Stimulated activated CD4-positive, alpha-beta T cell treated with anti-CD3 and anti-CD28 coated beads, TNF-alpha, amount 100 ng/mL, for 48 hours (primary cell): ENCODE measurements at regions not wholly inside any gene's neighbourhood (a gene's known extent, or its start where the extent isn't known, plus 50 kb on each side); places are given as distances from the start of the nearest gene placed in this dataset.
"Not testable (repeated sequence)": the region's sequence is repeated elsewhere in the genome, so short reads cannot be mapped to it uniquely, and the experiment has no call there.

Experiments used
- DNase-seq, 3 donors: peaks; one replicate each; pipeline ENCODE4 v3.0.0-alpha.2; 2020; ENCODE audit warnings: low read depth in 3 of 3

DNA sequence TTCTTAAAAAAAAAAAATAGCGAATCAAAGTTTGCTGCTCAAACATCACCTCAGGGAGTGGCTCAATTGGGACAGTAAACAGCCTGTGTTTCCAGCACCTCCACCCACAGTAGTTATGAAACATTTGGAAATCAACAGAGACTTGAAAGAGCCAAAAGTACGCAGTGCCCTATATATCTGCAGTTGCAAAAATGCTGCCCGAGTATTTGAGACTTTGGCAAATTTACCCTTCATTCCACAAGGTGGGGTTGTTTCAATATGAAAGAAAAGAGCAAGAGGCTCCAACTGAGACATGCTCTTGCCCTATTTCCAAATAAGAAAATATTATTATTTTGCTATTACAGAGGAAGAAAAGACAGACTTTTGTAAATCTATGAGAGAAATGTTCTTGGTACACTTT lies 851.1 kb upstream of the RAG2 start:
- no peak for DNase-seq

DNA sequence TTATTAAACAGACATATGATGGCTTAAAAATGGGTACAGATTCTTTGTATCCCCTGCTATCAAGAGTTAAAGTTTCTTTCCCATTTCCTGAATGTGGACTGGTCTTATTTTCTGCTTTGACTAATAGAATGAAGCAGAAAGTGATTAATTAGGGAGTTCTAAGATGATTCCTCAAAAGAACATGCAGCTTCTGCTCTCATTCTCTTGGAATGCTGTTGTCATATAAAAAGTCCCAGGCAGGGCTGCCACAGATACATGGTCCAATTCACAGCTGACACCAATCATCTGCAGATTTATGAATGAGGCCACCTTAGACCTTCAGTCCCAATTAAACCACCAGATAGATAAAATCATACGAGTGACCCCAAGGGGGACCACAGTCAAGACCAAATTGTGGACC lies 844.5 kb upstream of the RAG2 start:
- DNase-seq = no peak

DNA sequence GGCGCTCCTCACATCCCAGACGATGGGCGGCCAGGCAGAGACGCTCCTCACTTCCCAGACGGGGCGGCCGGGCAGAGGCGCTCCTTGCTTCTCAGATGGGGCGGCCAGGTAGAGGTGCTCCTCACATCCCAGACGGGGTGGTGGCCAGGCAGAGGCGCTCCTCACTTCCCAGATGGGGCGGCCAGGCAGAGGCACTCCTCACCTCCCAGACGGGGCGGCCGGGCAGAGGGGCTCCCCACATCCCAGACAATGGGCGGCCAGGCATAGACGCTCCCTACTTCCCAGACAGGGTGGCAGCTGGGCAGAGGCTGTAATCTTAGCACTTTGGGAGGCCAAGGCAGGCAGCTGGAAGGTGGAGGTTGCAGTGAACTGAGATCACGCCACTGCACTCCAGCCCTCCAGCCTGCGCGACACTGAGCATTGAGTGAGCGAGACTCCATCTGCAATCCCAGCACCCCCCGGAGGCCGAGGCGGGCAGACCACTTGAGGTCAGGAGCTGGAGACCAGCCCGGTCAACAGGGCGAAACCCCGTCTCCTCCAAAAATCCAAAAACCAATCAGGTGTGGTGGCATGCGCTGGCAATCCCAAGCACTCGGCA lies 833.7 kb upstream of the RAG2 start:
- DNase-seq = not testable (repeated sequence)

DNA sequence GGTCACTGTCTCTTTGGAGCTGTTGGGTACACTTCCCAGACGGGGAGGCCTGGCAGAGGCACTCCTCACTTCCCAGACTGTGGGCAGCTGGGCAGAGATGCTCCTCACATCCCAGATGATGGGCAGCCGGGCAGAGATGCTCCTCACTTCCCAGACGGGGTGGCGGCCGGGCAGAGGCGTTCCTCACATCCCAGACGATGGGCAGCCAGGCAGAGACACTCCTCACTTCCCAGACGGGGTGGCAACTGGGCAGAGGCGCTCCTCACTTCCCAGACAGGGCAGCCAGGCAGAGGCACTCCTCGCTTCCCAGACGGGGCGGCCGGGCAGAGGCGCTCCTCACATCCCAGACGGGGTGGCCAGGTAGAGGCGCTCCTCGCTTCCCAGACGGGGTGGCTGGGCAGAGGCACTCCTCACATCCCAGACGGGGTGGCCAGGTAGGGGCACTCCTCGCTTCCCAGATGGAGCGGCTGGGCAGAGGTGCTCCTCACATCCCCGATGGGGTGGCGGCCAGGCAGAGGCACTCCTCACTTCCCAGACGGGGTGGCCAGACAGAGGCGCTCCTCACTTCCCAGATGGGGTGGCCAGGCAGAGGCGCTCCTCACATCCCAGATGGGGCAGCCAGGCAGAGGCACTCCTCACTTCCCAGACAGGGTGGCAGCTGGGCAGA lies 833.1 kb upstream of the RAG2 start:
- DNase-seq = not testable (repeated sequence)

DNA sequence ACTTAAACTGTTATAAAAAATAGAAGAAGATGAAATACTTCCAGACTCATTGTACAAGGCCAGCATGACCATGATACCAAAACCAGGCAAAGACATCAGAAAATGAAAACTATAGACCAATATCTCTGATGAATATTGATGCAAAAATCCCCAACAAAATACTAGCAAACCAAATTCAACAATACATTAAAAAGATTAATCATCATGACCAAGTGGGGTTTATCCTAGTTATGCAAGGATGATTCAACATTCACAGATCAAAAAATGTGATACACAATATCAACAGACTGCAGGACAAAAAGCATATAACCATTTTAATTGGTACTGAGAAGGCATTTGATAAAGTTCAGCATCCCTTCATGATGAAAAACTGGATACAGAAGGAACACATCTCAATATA lies 824.5 kb upstream of the RAG2 start:
- no peak for DNase-seq

DNA sequence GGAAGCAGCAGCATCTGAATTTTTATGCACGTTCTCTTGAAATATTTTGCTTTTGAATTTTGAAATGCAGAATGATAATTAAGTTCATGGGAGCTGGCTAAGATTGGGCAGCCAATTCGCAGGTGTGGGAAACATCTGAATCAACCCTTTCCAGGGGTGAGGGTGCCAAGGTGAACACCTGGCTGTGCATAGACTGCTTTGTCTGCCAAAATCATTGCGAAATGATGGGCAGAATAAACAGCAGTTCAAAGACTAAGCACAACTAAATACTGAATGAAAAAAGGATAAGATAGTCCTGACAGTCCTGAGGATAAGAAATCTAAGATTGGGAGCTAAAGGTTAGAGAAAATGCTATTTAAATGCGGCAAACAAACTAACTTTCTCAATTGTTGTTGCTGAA lies 813.3 kb upstream of the RAG2 start:
- DNase-seq = no peak

DNA sequence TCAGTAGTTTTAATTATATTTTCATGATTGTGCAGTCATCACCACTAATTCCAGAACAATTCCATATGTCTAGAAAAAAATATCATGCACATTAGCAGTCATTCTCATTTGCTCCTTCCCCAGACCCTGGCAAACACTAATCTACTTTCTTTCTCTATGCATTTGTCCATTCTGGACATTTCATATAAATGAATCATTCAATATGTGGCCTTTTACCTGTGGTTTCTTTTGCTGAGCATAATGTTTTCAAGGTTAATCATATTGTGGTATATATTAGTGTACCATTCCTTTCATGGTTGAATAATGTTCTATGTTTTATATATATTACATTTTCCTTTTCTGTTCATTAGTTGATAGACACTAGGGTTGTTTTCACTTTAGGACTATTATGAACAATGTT lies 811.1 kb upstream of the RAG2 start:
- DNase-seq = no peak

DNA sequence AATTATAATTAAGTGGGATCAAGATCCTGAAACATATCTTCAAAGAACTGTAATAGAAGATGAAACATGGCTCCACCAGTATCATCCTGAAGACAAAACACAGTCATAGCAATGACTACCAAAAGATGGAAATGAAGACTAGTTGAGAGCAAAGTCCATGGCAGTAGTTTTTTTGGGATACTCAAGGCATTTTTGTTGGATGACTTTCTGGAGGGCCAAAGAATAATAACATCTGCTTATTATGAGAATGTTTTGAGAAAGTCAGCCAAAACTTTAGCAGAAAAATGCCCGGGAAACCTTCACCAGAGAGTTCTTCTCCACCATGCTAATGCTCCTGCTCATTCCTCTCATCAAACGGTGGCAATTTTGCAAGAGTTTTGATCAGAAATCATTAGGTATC lies 809.4 kb upstream of the RAG2 start:
- DNase-seq = no peak

DNA sequence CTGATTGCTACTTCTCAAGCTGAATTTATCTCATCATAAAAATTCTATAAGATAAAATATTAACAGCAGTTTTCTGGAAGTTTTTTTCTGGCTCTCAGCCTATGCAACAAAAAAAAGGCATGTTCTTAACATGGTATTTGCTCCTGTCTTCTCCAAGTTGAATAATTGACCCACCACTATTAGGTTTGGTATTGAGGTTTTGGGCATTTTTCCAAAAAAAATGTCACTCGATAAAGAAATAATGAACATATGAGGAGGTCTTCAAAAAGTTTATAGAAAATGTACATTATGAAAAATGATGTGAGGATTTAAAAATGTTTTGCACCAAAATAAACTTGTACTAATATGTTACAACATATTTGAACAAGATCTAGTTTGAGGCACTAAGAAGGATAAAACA lies 808.6 kb upstream of the RAG2 start:
- DNase-seq = no peak

DNA sequence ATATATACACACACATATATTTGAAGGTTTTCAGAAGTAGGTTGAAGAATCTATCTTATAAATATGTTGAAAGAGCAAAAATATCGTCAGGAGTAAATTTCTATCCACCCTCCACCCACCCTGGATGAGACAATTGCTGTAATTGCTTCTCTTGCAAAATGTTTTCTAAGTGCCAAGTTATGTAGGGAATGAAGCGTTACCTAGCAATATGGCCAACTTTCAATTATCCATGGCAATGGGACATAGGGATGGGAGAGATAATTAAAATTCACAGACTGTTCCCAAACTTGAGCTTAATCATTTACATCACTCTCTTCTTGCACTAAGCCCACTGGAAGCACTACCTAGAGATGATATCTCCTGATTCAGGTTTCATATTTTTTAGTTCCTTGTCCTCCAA lies 806.2 kb upstream of the RAG2 start:
- DNase-seq = no peak

DNA sequence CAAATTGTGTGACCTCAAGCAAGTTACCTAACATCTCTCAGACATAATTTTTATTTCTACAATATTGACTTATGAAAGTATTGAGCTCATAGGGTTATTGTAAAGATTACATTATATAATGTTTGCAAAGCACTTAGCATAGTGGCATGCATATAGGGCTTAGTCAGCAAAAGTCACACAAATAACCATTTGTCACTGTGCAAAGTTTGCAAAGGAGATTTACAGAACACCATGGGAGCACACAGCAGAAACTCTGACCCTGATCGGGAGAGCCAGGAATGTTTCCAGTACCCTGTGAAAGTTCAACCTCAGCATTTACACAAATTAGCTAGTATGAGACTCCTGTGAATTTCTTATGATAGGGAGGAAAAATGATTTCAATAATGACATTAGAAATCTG lies 804.6 kb upstream of the RAG2 start:
- no peak for DNase-seq

DNA sequence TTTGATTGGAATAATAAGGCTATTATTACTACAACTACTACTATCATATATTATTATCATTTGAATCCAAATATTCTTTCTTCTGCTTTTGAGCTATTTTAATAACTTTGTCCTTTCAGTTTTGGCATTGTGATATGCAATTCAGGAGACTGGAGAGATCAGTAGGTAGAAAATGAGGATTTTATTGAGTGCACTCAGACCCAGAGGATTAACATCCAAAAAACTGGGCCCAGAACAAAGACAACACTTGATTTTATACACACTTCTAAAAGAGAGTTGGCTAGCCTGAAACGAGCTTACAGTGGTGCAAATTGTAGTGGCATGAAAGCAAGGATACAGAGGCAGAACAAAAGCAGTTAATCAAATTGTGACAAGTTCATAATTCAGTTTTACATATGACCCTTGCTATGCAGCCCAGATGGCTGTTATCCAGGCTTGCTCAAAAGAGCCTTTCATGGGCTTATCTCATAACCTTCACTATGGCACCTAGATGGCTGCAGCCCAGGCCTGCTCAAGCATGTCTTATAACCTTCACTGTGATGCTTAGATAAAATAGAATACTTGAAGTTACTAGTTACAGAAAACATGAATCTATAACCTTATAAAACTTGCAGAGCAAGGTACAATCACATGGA lies 796.3 kb upstream of the RAG2 start:
- no peak for DNase-seq

DNA sequence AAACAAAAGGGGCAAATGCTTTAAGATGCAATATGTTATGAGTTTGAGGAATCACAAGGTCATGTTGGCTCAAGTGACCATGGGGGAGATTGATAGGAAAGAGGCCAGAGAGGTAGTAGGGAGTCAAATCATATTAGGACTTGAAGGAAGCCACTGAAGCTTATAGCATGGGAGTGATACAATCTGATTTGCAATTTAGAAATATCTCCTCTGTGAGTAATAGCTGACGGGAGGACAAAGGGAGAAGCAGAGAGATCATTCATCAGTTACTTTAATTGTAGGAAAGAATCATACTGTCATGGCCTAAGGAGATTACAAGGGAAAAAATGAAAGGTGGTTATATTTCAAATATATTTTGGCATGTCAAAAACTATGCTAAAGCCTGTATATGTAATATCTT lies 793.6 kb upstream of the RAG2 start:
- DNase-seq = no peak

DNA sequence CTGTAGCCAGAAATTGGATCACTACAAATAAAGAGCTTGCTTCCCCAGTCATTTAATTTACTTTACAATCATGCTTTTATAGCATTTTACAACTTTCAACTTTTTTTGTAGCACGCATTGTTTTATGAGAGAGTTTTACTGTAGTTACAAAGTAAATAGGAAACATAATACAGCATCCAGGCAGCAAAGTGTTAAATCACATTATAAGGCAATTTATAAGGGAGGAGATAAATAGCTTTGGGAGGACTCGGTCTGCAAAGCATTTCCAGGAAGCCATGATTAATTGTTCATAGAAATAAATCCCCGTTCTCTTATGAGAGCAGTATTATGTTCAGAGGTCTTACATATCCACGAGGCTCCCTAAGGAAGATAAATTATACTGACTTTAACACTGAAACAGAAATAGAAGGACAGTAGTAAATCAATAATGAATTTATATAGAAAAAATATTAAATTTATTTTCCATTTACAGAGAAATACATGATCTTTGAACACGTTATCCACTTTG lies 792.6 kb upstream of the RAG2 start:
- DNase-seq = no peak

DNA sequence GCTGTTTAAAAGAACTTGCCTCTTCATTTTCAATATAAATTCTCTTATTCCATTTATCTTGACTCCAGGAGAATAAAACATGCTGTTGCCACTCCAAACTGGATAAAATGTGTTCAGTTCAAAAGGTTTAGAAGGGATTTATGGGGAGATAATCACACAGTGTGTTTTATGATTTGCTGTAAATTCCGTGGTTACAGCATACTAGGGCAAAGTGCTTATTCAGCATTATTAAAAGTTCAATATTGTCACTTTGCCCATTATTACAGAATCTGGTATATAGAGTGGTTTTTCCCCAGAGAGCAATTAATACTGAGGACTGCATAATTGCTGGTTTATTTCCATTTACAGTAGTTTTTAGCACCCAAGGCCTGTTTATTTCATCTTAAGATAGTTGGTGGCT lies 780.9 kb upstream of the RAG2 start:
- no peak for DNase-seq

DNA sequence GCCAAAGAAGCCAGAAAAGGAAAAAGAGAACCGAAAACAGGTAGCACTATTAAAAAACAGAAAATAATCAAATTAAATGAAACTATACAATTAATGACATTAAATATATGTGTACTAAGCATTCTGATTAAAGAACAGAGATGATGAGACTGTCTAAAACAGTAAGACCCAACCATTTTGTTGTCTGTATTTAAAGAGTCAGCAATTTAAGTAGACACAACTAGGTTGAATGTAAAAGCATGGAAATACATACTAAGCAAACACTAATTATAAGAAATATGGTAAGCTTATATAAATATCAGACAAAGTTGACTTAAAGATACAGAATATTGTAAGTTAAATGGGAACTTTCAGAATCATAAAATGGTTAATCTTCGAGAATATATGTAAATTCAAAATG lies 774.6 kb upstream of the RAG2 start:
- no peak for DNase-seq

DNA sequence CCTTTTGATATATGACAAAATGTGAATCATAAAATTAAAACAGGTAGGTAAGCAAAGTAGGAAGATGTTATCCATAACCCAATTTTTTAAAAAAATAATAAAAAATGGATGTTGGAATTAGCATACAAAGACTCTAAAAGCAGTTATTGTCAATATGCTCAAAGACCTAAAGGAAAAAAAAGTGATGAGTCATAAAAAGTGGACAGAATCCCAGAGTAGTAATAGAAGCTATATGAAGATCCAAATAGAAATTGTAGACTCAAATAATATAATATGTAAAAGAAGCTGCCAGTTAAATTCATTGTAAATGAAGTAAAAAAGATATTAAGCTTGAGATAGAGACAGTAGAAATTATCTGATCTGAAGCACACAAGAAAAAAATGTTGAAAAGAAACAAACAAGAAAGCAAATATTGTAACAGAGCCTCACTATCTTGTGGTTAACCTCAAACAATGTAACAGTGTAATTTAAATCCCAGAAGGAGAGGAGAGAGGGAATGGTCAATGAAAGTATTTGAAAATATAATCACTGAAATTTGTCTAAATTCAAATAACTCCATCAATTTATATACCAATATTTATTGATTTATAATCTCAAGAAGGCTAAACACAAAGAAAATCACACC lies 773.4 kb upstream of the RAG2 start:
- no peak for DNase-seq

DNA sequence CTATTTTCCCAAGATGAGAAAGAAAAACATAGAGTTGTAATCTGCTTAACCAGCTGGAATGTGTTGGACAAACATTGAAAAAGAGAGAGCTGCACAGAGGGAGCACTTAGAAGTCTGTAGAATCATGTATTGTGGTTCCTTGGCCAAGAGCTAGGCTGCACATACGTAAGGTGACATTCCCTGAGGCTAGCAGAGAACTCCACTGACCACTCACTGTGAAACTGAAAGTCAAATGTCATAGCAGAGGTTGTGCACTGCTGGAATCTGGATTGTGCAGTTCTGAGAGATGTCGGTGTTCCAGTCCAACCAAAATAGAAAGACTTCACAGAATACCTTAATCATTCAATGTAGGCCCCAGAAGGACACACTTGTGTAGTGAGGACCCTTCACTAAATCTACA lies 772.8 kb upstream of the RAG2 start:
- DNase-seq = no peak

DNA sequence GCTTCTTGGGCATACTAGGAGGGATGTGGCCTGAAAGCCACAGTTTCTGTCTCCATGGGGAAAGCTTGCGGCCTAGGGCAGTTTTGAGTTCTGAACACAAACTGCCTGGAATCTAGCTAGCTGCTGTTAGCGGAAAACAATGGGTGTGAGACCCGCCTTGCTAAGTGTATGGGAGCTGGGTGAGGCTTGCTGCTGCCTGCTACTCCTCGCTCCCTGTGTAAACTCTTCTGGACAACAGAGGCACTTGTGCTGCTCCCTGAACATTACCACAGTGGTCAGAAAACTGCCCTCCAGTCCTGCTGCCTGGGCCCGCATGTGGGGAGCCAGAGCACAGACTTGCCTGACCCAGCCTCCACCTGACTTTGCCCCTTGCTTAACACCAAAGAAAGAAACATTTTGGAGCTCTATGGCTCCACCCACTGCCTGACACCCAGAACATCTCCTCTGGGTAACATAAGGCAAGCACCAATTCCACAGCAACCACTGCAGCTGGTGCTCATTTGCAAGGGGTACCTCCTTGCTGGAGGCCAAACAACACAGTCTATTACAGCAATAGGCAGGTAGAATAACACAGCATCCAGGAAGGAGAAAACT lies 766.3 kb upstream of the RAG2 start:
- no peak for DNase-seq

DNA sequence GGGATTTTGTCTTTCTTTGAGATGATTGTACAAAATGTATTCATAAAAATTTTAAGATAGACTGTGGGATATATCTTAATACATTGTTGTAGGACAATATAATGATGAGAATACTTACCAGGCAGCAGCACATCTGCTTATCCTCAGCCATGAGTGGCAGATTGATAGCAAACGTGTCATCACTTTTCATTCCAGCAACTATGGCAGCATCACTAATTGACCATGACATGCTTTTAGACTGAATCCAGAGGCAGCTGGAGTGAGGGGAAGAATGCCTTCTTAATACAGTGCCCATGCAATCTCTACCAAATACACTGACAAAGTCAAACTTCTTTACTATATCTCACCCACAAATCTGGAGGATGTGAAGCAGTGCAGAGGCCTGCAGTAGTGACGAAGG lies 755.2 kb upstream of the RAG2 start:
- DNase-seq = no peak

DNA sequence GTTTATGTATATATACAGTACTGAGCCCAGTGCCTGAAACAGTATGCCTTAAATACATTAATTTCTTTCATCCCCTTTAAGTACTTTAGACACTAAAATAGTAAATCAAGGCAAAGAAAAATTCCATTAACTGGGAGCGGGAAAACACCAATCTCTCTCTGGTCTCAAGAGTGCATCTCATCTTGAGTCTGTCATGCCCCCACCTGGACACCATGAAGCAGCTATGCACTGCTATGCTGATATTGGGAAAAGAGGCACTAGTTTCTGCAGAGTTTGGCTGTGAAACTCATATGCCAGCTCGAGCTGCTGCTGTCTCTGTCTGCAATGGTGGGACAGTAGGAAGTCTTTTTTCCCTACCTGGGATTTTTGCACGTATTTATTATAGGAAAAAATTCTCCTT lies 754.4 kb upstream of the RAG2 start:
- DNase-seq = no peak

DNA sequence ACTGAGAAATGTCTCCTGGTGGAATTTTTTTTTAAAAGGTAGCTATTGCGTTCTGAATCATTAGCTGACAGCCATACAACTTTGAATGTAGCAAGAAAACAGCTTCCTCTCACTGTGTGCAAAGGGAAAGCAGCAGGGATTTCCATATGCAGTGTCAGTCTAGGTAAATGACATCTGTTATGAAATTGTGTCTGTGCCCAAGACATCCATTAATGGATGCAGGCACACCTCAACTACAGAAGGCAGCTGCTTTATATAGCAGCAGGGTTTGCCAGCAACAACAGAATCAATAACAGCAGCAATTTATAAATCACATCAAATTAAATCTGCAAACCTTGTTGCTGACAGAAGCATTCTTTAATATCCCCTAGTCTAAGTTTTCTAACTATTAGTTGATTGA lies 745.3 kb upstream of the RAG2 start:
- no peak for DNase-seq

DNA sequence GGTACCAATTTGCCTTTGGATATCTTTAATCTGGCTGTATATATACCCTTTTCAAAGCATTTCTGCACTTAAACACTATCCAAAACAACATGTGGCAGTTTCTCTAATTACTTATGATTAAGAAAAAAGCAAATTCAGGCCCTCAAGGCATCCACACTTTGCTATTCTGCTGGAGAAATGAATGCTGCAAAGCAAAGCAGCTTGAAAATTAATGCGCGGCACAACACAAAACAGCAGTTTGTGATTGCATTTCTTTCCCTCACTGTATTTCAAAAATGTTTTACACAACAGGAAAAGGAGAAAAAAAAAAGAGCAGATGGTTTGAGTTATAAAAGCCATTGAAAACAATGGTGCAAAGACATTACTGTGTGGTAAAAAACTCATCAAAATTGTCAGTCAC lies 738.4 kb upstream of the RAG2 start:
- DNase-seq = no peak
